ENCODE measurements at regions not wholly inside any gene's neighbourhood (a gene's known extent, or its start where the extent isn't known, plus 50 kb on each side); places are given as distances from the start of the nearest gene placed in this dataset.

DNA sequence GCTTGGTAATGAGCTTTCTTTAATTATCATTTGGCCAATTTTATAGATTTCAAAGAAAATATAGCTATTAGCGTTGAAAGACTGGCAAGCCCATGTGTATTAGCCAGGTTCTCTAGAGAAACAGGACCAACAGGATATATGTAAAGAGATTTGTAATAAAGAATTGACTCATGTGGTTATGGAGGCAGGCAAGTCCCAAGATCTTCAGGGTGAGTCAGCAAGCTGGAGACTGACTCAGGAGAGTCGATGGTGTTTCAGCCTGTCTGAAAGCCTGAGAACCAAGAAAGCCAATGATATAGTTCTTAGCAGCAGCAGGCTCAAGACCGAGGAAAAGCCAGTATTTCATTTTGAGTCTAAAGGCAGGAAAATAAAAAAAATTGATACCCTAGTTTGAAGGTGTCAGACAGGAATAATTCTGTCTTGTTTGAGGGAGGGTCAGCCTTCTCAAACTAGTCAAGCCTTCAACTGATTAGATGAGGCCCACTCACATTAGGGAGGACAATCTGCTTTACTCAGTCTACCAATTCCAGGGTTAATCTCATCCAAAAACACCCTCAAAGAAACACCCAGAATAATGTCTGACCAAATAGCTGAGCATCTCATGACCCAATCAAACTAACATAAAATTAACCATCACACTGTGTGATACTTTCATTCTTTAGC, 78.3 kb upstream of the CRIM1 start:
- Histone ChIP-seq H3K9me3 (ENCODE audit: control insufficient read depth in 2 of 2, low read length in 2 of 2) (no peaks in the 10 kb centered on the region), H3K4me1 (ENCODE audit: control insufficient read depth, insufficient read depth, low read length) (no peaks in the 10 kb centered on the region), H3K27me3 (ENCODE audit: control insufficient read depth in 1 of 2, insufficient read depth in 2 of 2, low read length in 2 of 2) (no peaks in the 10 kb centered on the region), H3K9ac (ENCODE audit: low read length in 2 of 2) (no peak overlapping the region), H3K27ac (ENCODE audit: low read length) (no peak overlapping the region), H3K4me3 (ENCODE audit: low read length in 2 of 2) (no peak overlapping the region), H3K36me3 (ENCODE audit: control insufficient read depth in 2 of 2, insufficient read depth in 2 of 2, low read length in 2 of 2) (no peaks in the 10 kb centered on the region)

DNA sequence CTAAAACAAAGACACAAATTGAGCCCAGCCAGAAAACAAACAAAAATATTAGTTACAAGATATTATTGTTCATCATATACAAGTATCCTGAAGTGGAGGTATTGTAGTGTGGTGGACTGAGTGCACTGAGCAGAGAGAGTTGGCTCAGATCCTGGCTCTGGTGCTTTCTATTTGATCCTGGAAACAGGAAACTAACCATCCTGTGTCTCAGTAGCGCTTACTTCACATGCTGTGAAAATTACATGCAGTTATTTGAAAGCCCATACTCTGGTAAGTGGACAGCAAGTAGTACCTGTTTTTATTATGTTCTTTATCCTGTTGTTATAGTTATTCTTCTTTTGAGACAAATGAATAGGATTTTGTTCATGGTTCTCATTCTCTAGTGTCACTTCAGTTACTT, 84.3 kb upstream of the CRIM1 start:
- no peak overlapping the region for H3K27ac ChIP-seq (ENCODE audit: low read length)
- H3K4me3 ChIP-seq (ENCODE audit: low read length in 2 of 2): no peak overlapping the region
- H3K9ac ChIP-seq (ENCODE audit: low read length in 2 of 2): no peak overlapping the region
- no peaks in the 10 kb centered on the region for H3K36me3 ChIP-seq (ENCODE audit: control insufficient read depth in 2 of 2, insufficient read depth in 2 of 2, low read length in 2 of 2)
- H3K27me3 ChIP-seq (ENCODE audit: control insufficient read depth in 1 of 2, insufficient read depth in 2 of 2, low read length in 2 of 2): no peaks in the 10 kb centered on the region
- no peaks in the 10 kb centered on the region for H3K4me1 ChIP-seq (ENCODE audit: control insufficient read depth, insufficient read depth, low read length)
- no peaks in the 10 kb centered on the region for H3K9me3 ChIP-seq (ENCODE audit: control insufficient read depth in 2 of 2, low read length in 2 of 2)

DNA sequence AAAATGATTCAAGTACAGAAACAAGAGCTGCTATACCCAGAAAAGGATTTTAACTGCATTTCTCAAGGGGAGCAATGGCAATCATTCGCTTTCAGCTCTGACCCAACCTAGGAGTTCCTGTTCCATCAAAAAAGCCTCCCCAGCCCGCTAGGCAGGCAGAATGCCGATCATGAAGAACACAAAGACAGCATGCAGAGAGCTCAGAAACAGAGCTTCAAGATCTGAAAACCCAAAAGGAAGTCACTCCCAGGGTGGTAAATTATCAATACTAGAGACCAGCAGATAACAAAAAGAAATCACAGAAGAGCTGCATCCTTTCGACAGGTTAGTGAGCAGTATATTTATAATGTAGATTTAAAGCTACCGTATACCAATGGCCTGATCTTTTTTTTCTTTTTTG, 84.8 kb upstream of the CRIM1 start:
- no peaks in the 10 kb centered on the region for H3K36me3 ChIP-seq (ENCODE audit: control insufficient read depth in 2 of 2, insufficient read depth in 2 of 2, low read length in 2 of 2)
- no peaks in the 10 kb centered on the region for H3K27me3 ChIP-seq (ENCODE audit: control insufficient read depth in 1 of 2, insufficient read depth in 2 of 2, low read length in 2 of 2)
- no peaks in the 10 kb centered on the region for H3K9me3 ChIP-seq (ENCODE audit: control insufficient read depth in 2 of 2, low read length in 2 of 2)
- no peak overlapping the region for H3K9ac ChIP-seq (ENCODE audit: low read length in 2 of 2)
- no peak overlapping the region for H3K4me3 ChIP-seq (ENCODE audit: low read length in 2 of 2)
- no peak overlapping the region for H3K27ac ChIP-seq (ENCODE audit: low read length)
- H3K4me1 ChIP-seq (ENCODE audit: control insufficient read depth, insufficient read depth, low read length): no peaks in the 10 kb centered on the region

DNA sequence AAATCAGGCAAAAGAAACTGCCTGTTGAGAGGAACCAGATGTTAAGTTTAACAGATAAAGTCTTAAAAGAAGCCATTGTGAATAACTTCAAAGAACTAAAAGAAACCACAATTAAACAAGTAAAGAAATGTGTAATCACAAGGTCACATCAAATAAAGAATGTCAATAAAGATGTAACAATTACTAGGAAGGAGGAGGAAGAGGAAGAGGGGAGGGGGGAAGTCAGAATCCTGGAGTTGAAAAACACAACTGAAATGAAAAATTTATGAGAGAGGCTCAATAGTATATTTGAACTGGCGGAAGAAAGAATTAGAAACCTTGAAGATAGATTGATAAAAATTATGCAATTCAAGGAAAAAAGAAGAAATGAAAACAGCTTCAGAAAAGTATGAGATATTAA, 88.4 kb upstream of the CRIM1 start:
- no peak overlapping the region for H3K27ac ChIP-seq (ENCODE audit: low read length)
- no peaks in the 10 kb centered on the region for H3K9me3 ChIP-seq (ENCODE audit: control insufficient read depth in 2 of 2, low read length in 2 of 2)
- H3K27me3 ChIP-seq (ENCODE audit: control insufficient read depth in 1 of 2, insufficient read depth in 2 of 2, low read length in 2 of 2): no peaks in the 10 kb centered on the region
- no peak overlapping the region for H3K9ac ChIP-seq (ENCODE audit: low read length in 2 of 2)
- no peaks in the 10 kb centered on the region for H3K36me3 ChIP-seq (ENCODE audit: control insufficient read depth in 2 of 2, insufficient read depth in 2 of 2, low read length in 2 of 2)
- H3K4me1 ChIP-seq (ENCODE audit: control insufficient read depth, insufficient read depth, low read length): no peaks in the 10 kb centered on the region
- H3K4me3 ChIP-seq (ENCODE audit: low read length in 2 of 2): no peak overlapping the region

DNA sequence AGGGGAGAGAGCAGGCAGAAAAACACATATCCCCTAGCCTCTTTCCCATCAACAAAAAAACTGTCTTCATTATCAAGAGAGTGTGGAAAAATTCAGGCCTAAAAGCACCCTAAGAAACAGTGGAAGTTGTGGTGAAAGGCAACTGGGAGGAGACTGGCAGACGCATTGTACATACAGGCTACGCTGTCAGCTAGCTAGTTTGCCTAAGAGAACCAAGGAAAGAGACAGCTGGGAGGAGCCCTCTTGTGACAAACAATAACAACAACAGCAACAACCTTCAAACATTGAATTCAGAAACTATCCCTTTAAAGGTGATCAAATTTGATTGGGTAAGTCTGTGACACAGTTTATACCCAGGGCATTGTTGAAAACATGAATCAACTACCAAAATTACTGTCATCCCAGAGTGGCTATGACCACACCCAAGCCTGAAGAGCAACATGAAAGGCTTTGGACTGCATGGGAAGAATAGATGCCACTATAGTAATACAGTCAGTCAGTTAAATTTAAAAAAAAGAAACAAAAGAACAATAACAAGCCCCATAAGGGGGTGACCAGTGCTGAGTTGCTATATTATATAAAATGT, 88.9 kb upstream of the CRIM1 start:
- Histone ChIP-seq H3K27ac (ENCODE audit: low read length) (no peak overlapping the region), H3K4me1 (ENCODE audit: control insufficient read depth, insufficient read depth, low read length) (no peaks in the 10 kb centered on the region), H3K4me3 (ENCODE audit: low read length in 2 of 2) (no peak overlapping the region), H3K9ac (ENCODE audit: low read length in 2 of 2) (no peak overlapping the region), H3K27me3 (ENCODE audit: control insufficient read depth in 1 of 2, insufficient read depth in 2 of 2, low read length in 2 of 2) (no peaks in the 10 kb centered on the region), H3K9me3 (ENCODE audit: control insufficient read depth in 2 of 2, low read length in 2 of 2) (no peaks in the 10 kb centered on the region), H3K36me3 (ENCODE audit: control insufficient read depth in 2 of 2, insufficient read depth in 2 of 2, low read length in 2 of 2) (no peaks in the 10 kb centered on the region)

DNA sequence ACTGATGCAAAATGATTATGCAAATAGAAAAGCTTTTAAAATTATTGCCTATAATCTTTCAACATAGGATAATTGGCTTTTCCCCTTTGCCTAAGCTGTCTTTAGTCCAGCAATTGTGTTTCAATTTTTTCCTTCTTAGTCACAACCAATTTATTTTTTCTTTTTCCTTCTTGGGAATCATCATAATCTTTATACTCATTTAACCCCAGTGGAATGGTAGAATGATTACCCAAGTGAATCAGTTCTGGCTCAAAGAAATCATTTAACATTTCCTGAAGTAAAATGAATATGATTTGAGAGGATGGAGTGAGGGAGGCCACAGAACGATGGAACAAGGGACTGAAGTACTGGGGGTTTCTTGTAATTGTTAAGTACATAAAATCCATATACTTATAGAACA, 93.0 kb upstream of the CRIM1 start:
- H3K36me3 ChIP-seq (ENCODE audit: control insufficient read depth in 2 of 2, insufficient read depth in 2 of 2, low read length in 2 of 2): no peaks in the 10 kb centered on the region
- H3K27ac ChIP-seq (ENCODE audit: low read length): no peak overlapping the region
- no peak overlapping the region for H3K9ac ChIP-seq (ENCODE audit: low read length in 2 of 2)
- H3K27me3 ChIP-seq (ENCODE audit: control insufficient read depth in 1 of 2, insufficient read depth in 2 of 2, low read length in 2 of 2): no peaks in the 10 kb centered on the region
- no peak overlapping the region for H3K4me3 ChIP-seq (ENCODE audit: low read length in 2 of 2)
- H3K4me1 ChIP-seq (ENCODE audit: control insufficient read depth, insufficient read depth, low read length): no peaks in the 10 kb centered on the region
- H3K9me3 ChIP-seq (ENCODE audit: control insufficient read depth in 2 of 2, low read length in 2 of 2): no peaks in the 10 kb centered on the region

DNA sequence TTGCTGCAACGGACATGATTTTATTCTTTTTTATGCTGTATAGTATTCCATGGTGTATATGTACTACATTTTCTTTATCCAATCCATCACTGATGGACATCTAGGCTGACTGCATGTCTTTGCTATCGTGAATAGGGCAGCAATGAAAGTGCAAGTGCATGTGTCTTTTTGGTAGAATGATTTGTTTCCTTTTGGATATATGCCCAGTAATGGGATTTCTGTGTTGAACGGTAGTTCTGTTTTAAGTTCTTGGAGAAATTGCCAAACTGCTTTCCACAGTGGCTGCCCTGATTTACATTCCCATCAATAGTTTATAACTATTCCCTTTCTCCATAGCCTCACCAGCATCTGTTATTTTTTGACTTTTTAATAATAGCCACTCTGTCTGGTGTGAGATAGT, 99.7 kb upstream of the CRIM1 start:
- no peak overlapping the region for H3K4me3 ChIP-seq (ENCODE audit: low read length in 2 of 2)
- H3K4me1 ChIP-seq (ENCODE audit: control insufficient read depth, insufficient read depth, low read length): no peaks in the 10 kb centered on the region
- H3K27ac ChIP-seq (ENCODE audit: low read length): no peak overlapping the region
- H3K9me3 ChIP-seq (ENCODE audit: control insufficient read depth in 2 of 2, low read length in 2 of 2): no peaks in the 10 kb centered on the region
- H3K36me3 ChIP-seq (ENCODE audit: control insufficient read depth in 2 of 2, insufficient read depth in 2 of 2, low read length in 2 of 2): no peaks in the 10 kb centered on the region
- H3K9ac ChIP-seq (ENCODE audit: low read length in 2 of 2): no peak overlapping the region
- no peaks in the 10 kb centered on the region for H3K27me3 ChIP-seq (ENCODE audit: control insufficient read depth in 1 of 2, insufficient read depth in 2 of 2, low read length in 2 of 2)

DNA sequence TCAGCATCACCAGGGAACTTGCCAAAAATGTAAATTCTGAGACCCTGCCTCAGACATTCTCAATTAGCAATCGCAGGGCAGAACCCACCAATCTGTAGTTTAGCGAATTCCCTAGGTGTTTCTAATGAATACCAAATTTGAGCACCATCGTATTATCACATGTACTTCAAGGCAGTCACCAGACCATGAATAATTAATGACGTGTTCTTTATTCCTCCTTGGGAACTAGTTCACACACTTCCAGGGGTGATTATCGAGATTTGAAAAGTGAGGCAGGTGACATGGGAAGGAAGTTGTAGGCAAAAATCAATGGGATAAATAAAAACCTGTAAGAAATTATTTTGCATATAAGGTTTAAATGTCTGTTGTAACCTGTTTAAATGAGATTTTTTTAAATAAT, 102.5 kb upstream of the CRIM1 start:
- Histone ChIP-seq H3K27me3 (ENCODE audit: control insufficient read depth in 1 of 2, insufficient read depth in 2 of 2, low read length in 2 of 2) (no peaks in the 10 kb centered on the region), H3K27ac (ENCODE audit: low read length) (no peak overlapping the region), H3K9me3 (ENCODE audit: control insufficient read depth in 2 of 2, low read length in 2 of 2) (no peaks in the 10 kb centered on the region), H3K9ac (ENCODE audit: low read length in 2 of 2) (no peak overlapping the region), H3K4me3 (ENCODE audit: low read length in 2 of 2) (no peak overlapping the region), H3K4me1 (ENCODE audit: control insufficient read depth, insufficient read depth, low read length) (no peaks in the 10 kb centered on the region), H3K36me3 (ENCODE audit: control insufficient read depth in 2 of 2, insufficient read depth in 2 of 2, low read length in 2 of 2) (no peaks in the 10 kb centered on the region)

DNA sequence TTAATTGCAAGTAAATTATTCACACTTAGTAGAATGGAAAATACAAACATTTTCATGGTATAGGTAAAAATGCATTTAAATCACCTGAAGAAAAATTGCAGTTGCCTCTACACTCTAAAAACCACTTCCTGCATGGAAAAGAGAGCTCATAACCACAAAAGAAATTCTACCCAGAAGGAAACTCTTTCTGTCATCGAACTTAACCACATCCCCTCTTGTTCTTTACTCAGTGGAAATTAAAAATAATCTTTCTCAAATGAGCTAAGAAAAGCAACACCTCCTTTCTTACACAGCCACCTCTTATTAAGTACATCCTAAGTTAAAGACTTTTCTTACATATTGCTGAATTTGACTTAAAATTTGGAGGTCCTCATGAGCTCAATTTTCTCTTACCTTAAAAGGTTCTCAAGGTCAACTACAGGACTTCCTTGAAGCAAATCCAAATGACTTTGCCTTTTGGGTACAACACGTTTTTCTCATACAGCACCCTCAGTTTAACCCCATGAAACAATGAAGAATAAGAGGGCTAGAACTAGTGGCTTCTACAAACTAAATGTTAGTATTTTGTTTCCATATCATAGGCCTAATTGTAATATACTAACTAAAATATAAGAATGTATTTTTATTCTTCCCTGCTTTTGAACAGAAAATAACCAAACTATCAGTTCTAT, 109.1 kb upstream of the CRIM1 start:
- H3K9me3 ChIP-seq (ENCODE audit: control insufficient read depth in 2 of 2, low read length in 2 of 2): no peaks in the 10 kb centered on the region
- H3K4me3 ChIP-seq (ENCODE audit: low read length in 2 of 2): no peak overlapping the region
- H3K36me3 ChIP-seq (ENCODE audit: control insufficient read depth in 2 of 2, insufficient read depth in 2 of 2, low read length in 2 of 2): no peaks in the 10 kb centered on the region
- H3K27ac ChIP-seq (ENCODE audit: low read length): no peak overlapping the region
- H3K4me1 ChIP-seq (ENCODE audit: control insufficient read depth, insufficient read depth, low read length): no peaks in the 10 kb centered on the region
- H3K27me3 ChIP-seq (ENCODE audit: control insufficient read depth in 1 of 2, insufficient read depth in 2 of 2, low read length in 2 of 2): no peaks in the 10 kb centered on the region
- H3K9ac ChIP-seq (ENCODE audit: low read length in 2 of 2): no peak overlapping the region

DNA sequence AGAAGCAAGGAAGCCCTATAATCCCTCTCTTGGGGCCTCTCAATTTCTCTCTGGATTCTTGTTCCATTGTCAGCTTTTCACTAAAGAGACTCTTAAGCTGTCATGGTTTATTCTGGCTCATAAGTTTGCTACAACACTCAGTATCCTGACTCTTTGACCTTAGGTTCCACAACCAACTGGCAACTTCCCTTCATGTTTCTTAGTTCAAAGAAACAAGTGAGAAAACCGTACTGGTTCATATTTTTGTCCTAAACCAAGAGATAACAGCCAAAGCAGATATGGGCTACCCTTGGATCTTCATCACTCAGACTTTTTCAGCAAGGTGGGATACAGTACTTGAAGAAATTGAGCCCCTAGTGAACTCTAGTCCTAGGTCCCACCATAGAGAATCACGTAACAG, 109.9 kb upstream of the CRIM1 start:
- H3K4me3 ChIP-seq (ENCODE audit: low read length in 2 of 2): no peak overlapping the region

DNA sequence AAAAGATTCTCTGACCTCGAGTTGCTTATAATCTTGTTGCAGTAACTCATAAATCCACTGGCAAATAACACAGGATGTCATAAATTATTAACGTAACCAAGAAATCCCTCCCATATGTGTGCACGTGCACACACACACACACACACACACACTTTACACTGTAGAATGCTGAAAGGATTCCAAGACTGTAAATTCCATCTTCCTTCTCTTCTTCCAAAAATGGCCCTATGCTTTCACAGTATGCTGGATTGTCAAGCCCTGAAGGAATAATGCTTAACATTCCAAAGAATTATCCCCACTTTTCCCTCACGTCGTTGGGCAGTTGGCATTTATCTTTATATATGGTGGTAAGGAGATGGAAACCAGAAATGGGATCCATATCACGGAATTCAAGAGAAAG, 117.5 kb upstream of the CRIM1 start:
- H3K9ac ChIP-seq (ENCODE audit: low read length in 2 of 2): no peak overlapping the region
- H3K4me3 ChIP-seq (ENCODE audit: low read length in 2 of 2): no peak overlapping the region
- H3K4me1 ChIP-seq (ENCODE audit: control insufficient read depth, insufficient read depth, low read length): no peaks in the 10 kb centered on the region
- H3K27me3 ChIP-seq (ENCODE audit: control insufficient read depth in 1 of 2, insufficient read depth in 2 of 2, low read length in 2 of 2): no peaks in the 10 kb centered on the region
- no peaks in the 10 kb centered on the region for H3K9me3 ChIP-seq (ENCODE audit: control insufficient read depth in 2 of 2, low read length in 2 of 2)
- H3K36me3 ChIP-seq (ENCODE audit: control insufficient read depth in 2 of 2, insufficient read depth in 2 of 2, low read length in 2 of 2): no peaks in the 10 kb centered on the region
- H3K27ac ChIP-seq (ENCODE audit: low read length): no peak overlapping the region

More for the DNA sequence above, 109.9 kb upstream of the CRIM1 start:
- Histone ChIP-seq H3K9me3 (ENCODE audit: control insufficient read depth in 2 of 2, low read length in 2 of 2) (no peaks in the 10 kb centered on the region), H3K27me3 (ENCODE audit: control insufficient read depth in 1 of 2, insufficient read depth in 2 of 2, low read length in 2 of 2) (no peaks in the 10 kb centered on the region), H3K36me3 (ENCODE audit: control insufficient read depth in 2 of 2, insufficient read depth in 2 of 2, low read length in 2 of 2) (no peaks in the 10 kb centered on the region), H3K4me1 (ENCODE audit: control insufficient read depth, insufficient read depth, low read length) (no peaks in the 10 kb centered on the region), H3K9ac (ENCODE audit: low read length in 2 of 2) (no peak overlapping the region), H3K27ac (ENCODE audit: low read length) (no peak overlapping the region)
